Neuron (in vitro differentiated cells): ENCODE measurements at regions not wholly inside any gene's neighbourhood (a gene's known extent, or its start where the extent isn't known, plus 50 kb on each side); places are given as distances from the start of the nearest gene placed in this dataset.

Experiments used
- H2AFZ ChIP-seq: one replicate; pipeline ENCODE4 v1.6.1; 2013; ENCODE audit warnings: low read depth, mild to moderate bottlenecking, inconsistent platforms, low read length, moderate library complexity
- H3K27me3 ChIP-seq: one replicate; pipeline ENCODE4 v1.6.1; 2013; ENCODE audit warnings: low read length; ENCODE audit not compliant: insufficient read depth
- H3K36me3 ChIP-seq: one replicate; pipeline ENCODE4 v1.6.1; 2013; ENCODE audit warnings: low read length; ENCODE audit not compliant: insufficient read depth
- H3K4me1 ChIP-seq: one replicate; pipeline ENCODE4 v1.6.1; 2013; ENCODE audit warnings: low read length; ENCODE audit not compliant: insufficient read depth
- H3K4me3 ChIP-seq: 2 replicates; pipeline ENCODE4 v1.5.1; 2013; ENCODE audit warnings: mild to moderate bottlenecking, low read length, moderate library complexity
- H3K9me3 ChIP-seq: one replicate; pipeline ENCODE4 v1.6.1; 2013; ENCODE audit warnings: low read length

GRCh38 chr7:17014686-17015085, 132.9 kb upstream of the AGR3 start:
- H3K9me3 ChIP-seq: no peaks in the 10 kb centered on the region
- peaks cover 8% of the 10 kb centered on the region for H3K4me1 ChIP-seq
- H3K27me3 ChIP-seq: no peaks in the 10 kb centered on the region
- H3K36me3 ChIP-seq: no peaks in the 10 kb centered on the region
- no peak overlapping the region for H3K4me3 ChIP-seq
- H2AFZ ChIP-seq: no peak overlapping the region

GRCh38 chr7:17015598-17016031, 133.8 kb upstream of the AGR3 start:
- no peaks in the 10 kb centered on the region for H3K36me3 ChIP-seq
- H2AFZ ChIP-seq: no peak overlapping the region
- no peaks in the 10 kb centered on the region for H3K27me3 ChIP-seq
- peaks cover 8% of the 10 kb centered on the region for H3K4me1 ChIP-seq
- no peak overlapping the region for H3K4me3 ChIP-seq
- no peaks in the 10 kb centered on the region for H3K9me3 ChIP-seq

- Histone ChIP-seq H3K36me3 (no peaks in the 10 kb centered on the region), H3K27me3 (no peaks in the 10 kb centered on the region), H2AFZ (no peak overlapping the region), H3K4me1 (peaks cover 8% of the 10 kb centered on the region), H3K9me3 (no peaks in the 10 kb centered on the region), H3K4me3 (no peak overlapping the region)
Measured at GRCh38 chr7:17016402-17017010, 134.7 kb upstream of the AGR3 start.

- Histone ChIP-seq H3K4me3 (no peak overlapping the region), H3K9me3 (no peaks in the 10 kb centered on the region), H3K4me1 (no peaks in the 10 kb centered on the region), H3K27me3 (no peaks in the 10 kb centered on the region), H2AFZ (no peak overlapping the region), H3K36me3 (no peaks in the 10 kb centered on the region)
Measured at GRCh38 chr7:17019106-17019505, 137.3 kb upstream of the AGR3 start.

- H3K27me3 ChIP-seq: no peaks in the 10 kb centered on the region
- no peaks in the 10 kb centered on the region for H3K4me1 ChIP-seq
- no peaks in the 10 kb centered on the region for H3K36me3 ChIP-seq
- H3K9me3 ChIP-seq: no peaks in the 10 kb centered on the region
- H2AFZ ChIP-seq: no peak overlapping the region
- no peak overlapping the region for H3K4me3 ChIP-seq
Measured at GRCh38 chr7:17020250-17020649, 138.5 kb upstream of the AGR3 start.

- H3K4me1 ChIP-seq: no peaks in the 10 kb centered on the region
- no peaks in the 10 kb centered on the region for H3K36me3 ChIP-seq
- H3K9me3 ChIP-seq: no peaks in the 10 kb centered on the region
- no peak overlapping the region for H3K4me3 ChIP-seq
- no peaks in the 10 kb centered on the region for H3K27me3 ChIP-seq
- no peak overlapping the region for H2AFZ ChIP-seq
Measured at GRCh38 chr7:17021205-17021604, 139.4 kb upstream of the AGR3 start.

DNA sequence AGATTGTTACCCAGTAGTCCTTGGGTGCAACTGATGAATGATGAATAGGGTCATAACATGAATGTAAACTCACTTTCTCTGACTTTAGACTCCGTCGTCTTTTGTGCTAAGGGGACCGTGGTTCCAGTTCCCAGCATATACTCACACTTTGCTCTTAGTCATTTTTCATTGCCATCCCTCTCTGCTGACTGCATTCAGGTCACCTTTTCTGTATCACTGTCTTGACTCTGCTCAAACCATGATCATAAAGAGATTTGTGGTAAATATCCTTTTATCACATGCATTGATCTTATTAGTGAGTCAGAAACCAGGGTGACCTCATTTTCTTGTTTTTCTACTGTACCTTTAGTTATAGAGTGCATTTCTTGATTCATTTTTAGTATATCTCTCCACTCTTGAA, 141.1 kb upstream of the AGR3 start:
- Histone ChIP-seq H3K36me3 (no peaks in the 10 kb centered on the region), H3K9me3 (no peaks in the 10 kb centered on the region), H2AFZ (no peak overlapping the region), H3K4me3 (no peak overlapping the region), H3K27me3 (no peaks in the 10 kb centered on the region), H3K4me1 (no peaks in the 10 kb centered on the region)

DNA sequence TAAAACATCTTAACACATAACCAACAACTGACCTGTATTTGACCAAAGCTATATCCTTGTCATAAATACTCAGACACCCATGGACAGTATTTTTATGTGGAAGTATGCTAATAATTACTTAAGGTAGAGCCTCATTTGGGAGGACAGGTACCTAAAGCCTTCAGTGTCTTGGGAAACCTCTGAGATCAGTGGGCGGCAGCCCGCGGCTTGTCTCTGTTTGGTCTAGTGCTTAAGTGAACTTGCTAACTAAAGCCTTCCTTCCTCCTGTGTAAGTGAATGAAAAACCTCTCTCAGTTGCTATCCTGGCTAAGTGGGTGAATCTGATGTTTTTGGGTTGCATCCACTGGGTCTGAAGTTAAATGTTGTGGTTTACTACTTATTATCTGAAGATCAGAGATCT, 144.5 kb upstream of the AGR3 start:
- H2AFZ ChIP-seq: no peak overlapping the region
- no peaks in the 10 kb centered on the region for H3K36me3 ChIP-seq
- no peak overlapping the region for H3K4me3 ChIP-seq
- H3K4me1 ChIP-seq: no peaks in the 10 kb centered on the region
- no peaks in the 10 kb centered on the region for H3K27me3 ChIP-seq
- no peaks in the 10 kb centered on the region for H3K9me3 ChIP-seq

DNA sequence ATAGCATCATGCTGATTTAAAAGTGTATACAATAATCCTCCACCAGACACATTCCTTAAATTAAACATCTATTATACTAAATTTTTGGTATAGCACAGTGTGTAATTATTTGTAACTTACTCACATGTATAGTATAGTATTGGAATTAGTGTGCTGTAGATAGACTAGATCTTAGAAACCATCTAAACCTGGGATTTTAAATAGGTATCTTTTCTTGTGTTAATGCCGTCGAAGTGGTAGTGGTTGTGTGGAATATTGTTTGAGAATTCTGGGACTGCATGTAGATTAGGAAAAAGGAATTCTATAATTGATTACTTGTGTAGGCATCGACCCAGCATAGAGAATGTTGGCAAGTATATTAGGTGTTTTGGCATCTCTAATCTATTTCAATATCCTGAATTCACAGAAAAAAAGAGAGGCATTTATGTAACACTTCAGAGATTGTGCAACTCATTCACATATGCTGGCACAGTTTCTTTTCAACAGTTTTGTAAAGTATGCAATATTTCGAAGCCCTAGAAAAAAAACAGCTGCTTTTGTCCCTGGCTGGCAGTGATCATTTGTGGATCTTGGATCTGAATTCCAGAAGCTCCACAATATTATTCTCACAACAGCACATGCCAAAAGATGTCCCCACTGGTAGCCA, 145.5 kb upstream of the AGR3 start:
- H3K27me3 ChIP-seq: no peaks in the 10 kb centered on the region
- H3K36me3 ChIP-seq: no peaks in the 10 kb centered on the region
- no peak overlapping the region for H2AFZ ChIP-seq
- H3K4me1 ChIP-seq: no peaks in the 10 kb centered on the region
- H3K4me3 ChIP-seq: no peak overlapping the region
- no peaks in the 10 kb centered on the region for H3K9me3 ChIP-seq

- H3K27me3 ChIP-seq: no peaks in the 10 kb centered on the region
- H3K4me1 ChIP-seq: no peaks in the 10 kb centered on the region
- H3K4me3 ChIP-seq: no peak overlapping the region
- no peaks in the 10 kb centered on the region for H3K9me3 ChIP-seq
- H2AFZ ChIP-seq: no peak overlapping the region
- no peaks in the 10 kb centered on the region for H3K36me3 ChIP-seq
Measured at GRCh38 chr7:17027789-17028152, 146.0 kb upstream of the AGR3 start.

GRCh38 chr7:17029150-17029549, 147.4 kb upstream of the AGR3 start:
- no peak overlapping the region for H2AFZ ChIP-seq
- no peak overlapping the region for H3K4me3 ChIP-seq
- H3K27me3 ChIP-seq: no peaks in the 10 kb centered on the region

DNA sequence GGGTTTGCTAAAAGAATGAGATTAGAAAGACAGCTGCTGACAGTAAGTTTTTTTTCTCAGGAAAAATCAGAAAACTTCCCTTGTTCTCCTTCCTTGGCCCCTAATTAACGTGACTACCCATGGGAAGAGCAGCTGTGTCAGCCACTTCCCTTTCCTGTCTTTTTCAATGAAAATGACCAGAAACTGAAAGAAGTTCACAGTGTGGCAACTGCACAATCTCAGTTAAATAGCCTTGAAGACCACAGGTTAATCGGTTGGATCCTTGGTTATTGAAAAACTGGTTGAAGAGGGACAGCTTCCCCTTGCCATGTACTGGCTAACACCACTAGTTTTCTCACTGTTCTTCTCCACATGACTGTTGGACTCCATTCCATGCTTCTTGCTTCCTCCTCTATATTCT, 148.8 kb upstream of the AGR3 start:
- H3K9me3 ChIP-seq: no peaks in the 10 kb centered on the region
- H3K36me3 ChIP-seq: no peaks in the 10 kb centered on the region
- no peaks in the 10 kb centered on the region for H3K4me1 ChIP-seq
- no peaks in the 10 kb centered on the region for H3K27me3 ChIP-seq
- no peak overlapping the region for H2AFZ ChIP-seq
- H3K4me3 ChIP-seq: no peak overlapping the region

More at GRCh38 chr7:17029150-17029549, 147.4 kb upstream of the AGR3 start:
- no peaks in the 10 kb centered on the region for H3K9me3 ChIP-seq
- no peaks in the 10 kb centered on the region for H3K36me3 ChIP-seq
- H3K4me1 ChIP-seq: no peaks in the 10 kb centered on the region

- Histone ChIP-seq H3K36me3 (no peaks in the 10 kb centered on the region), H3K9me3 (no peaks in the 10 kb centered on the region), H3K4me1 (no peaks in the 10 kb centered on the region), H3K4me3 (no peak overlapping the region), H2AFZ (no peak overlapping the region), H3K27me3 (no peaks in the 10 kb centered on the region)
Measured at GRCh38 chr7:17031906-17032551, 150.2 kb upstream of the AGR3 start.
